Fibroblast of lung (primary cell): ENCODE measurements at regions not wholly inside any gene's neighbourhood (a gene's known extent, or its start where the extent isn't known, plus 50 kb on each side); places are given as distances from the start of the nearest gene placed in this dataset.

Source experiments
- DNase-seq, 2 donors: peaks; one replicate each; pipeline versions ENCODE4 v3.0.0 to v3.0.0-alpha.2; 2010; ENCODE audit warnings: low read depth in 2 of 2
- H2AFZ ChIP-seq: 2 replicates; pipeline ENCODE4 v1.5.1; 2012; ENCODE audit warnings: low read length, control low read depth, inconsistent platforms
- H3K27ac ChIP-seq: 2 replicates; pipeline ENCODE4 v1.5.1; 2011; ENCODE audit warnings: low read length, control low read depth; ENCODE audit not compliant: insufficient read depth
- H3K27me3 ChIP-seq: 2 replicates; pipeline ENCODE4 v1.5.1; 2011; ENCODE audit warnings: mild to moderate bottlenecking, low read length; ENCODE audit not compliant: control insufficient read depth, insufficient read depth
- H3K36me3 ChIP-seq: 2 replicates; pipeline ENCODE4 v1.5.1; 2011; ENCODE audit warnings: low read length; ENCODE audit not compliant: control insufficient read depth, insufficient read depth
- H3K4me1 ChIP-seq: 2 replicates; pipeline ENCODE4 v1.5.1; 2011; ENCODE audit warnings: low read length; ENCODE audit not compliant: control insufficient read depth, insufficient read depth; ENCODE audit errors: extremely low read depth
- H3K4me2 ChIP-seq: 2 replicates; pipeline ENCODE4 v1.5.1; 2011; ENCODE audit warnings: low read length, control low read depth; ENCODE audit not compliant: insufficient read depth; ENCODE audit errors: extremely low read depth
- H3K4me3 ChIP-seq, 4 experiments: fragments of 200-600 bp in 1 of 4; sonication (generic) in 1 of 4; replicated peaks in 1 of 4; 2 replicates each; pipeline ENCODE4 v1.5.1; 2011 to 2016; ENCODE audit warnings: low read length in 4 of 4, low read depth in 3 of 4, mild to moderate bottlenecking in 3 of 4, control low read depth in 2 of 4, inconsistent platforms in 1 of 4, mixed read lengths in 1 of 4; ENCODE audit not compliant: insufficient read depth in 1 of 4; ENCODE audit errors: control extremely low read depth in 1 of 4
- H3K79me2 ChIP-seq: 2 replicates; pipeline ENCODE4 v1.5.1; 2012; ENCODE audit warnings: mild to moderate bottlenecking, low read length, inconsistent platforms; ENCODE audit not compliant: control insufficient read depth, insufficient read depth
- H3K9ac ChIP-seq: 2 replicates; pipeline ENCODE4 v1.5.1; 2011; ENCODE audit warnings: mild to moderate bottlenecking, low read length, control low read depth; ENCODE audit not compliant: insufficient read depth
- H3K9me3 ChIP-seq: 2 replicates; pipeline ENCODE4 v1.5.1; 2012; ENCODE audit warnings: low read depth, low read length; ENCODE audit not compliant: control insufficient read depth, insufficient read depth
- H4K20me1 ChIP-seq: 2 replicates; pipeline ENCODE4 v1.5.1; 2011; ENCODE audit warnings: low read length; ENCODE audit not compliant: control insufficient read depth, insufficient read depth; ENCODE audit errors: extremely low read depth
- CTCF ChIP-seq, 2 donors: IDR thresholded peaks in 1 of 2; conservative IDR thresholded peaks in 1 of 2; 1 replicate in 1 of 2; 2 replicates in 1 of 2; pipeline ENCODE4 v1.5.1; 2011 to 2012; ENCODE audit warnings: low read length in 2 of 2, control low read depth in 1 of 2, inconsistent platforms in 1 of 2, low read depth in 1 of 2, mild to moderate bottlenecking in 1 of 2
- EZH2 ChIP-seq: IDR thresholded peaks from 2 replicates; pipeline ENCODE4 v1.5.1; 2012; ENCODE audit warnings: low read length, control low read depth, mild to moderate bottlenecking; ENCODE audit errors: missing control alignments

- Histone ChIP-seq H2AFZ (no peak overlapping the region), H3K9ac (no peak overlapping the region), H3K9me3 (no peaks in the 10 kb centered on the region), H3K27ac (no peak overlapping the region), H3K79me2 (no peaks in the 10 kb centered on the region), H4K20me1 (no peaks in the 10 kb centered on the region), H3K36me3 (no peaks in the 10 kb centered on the region), H3K27me3 (no peaks in the 10 kb centered on the region), H3K4me1 (no peaks in the 10 kb centered on the region), H3K4me2 (no peak overlapping the region), H3K4me3 (no peak overlapping the region)
- no peak for DNase-seq
- no peak for TF ChIP-seq EZH2
- TF ChIP-seq CTCF (conservative IDR thresholded peaks at IDR 0.05 in 1 of 2, IDR thresholded peaks at IDR 0.05 in 1 of 2; ENCODE audit: low read depth in 1 of 2, low read length in 2 of 2): no peak
Measured at GRCh38 chr14:98935921-98936320, 336.1 kb downstream of the BCL11B start.

GRCh38 chr14:98937021-98937420 lies 335.0 kb downstream of the BCL11B start:
- no peaks in the 10 kb centered on the region for H3K9me3 ChIP-seq
- no peaks in the 10 kb centered on the region for H3K27me3 ChIP-seq
- H3K4me1 ChIP-seq: no peaks in the 10 kb centered on the region
- no peaks in the 10 kb centered on the region for H3K79me2 ChIP-seq
- no peak for DNase-seq
- no peak overlapping the region for H3K9ac ChIP-seq
- no peaks in the 10 kb centered on the region for H4K20me1 ChIP-seq
- no peak overlapping the region for H3K4me2 ChIP-seq
- no peak overlapping the region for H2AFZ ChIP-seq
- no peak for TF ChIP-seq EZH2
- no peak for TF ChIP-seq CTCF (conservative IDR thresholded peaks at IDR 0.05 in 1 of 2, IDR thresholded peaks at IDR 0.05 in 1 of 2; ENCODE audit: low read depth in 1 of 2, low read length in 2 of 2)
- H3K4me3 ChIP-seq: no peak overlapping the region
- no peak overlapping the region for H3K27ac ChIP-seq
- no peaks in the 10 kb centered on the region for H3K36me3 ChIP-seq

- DNase-seq: no peak
- Histone ChIP-seq H3K4me3 (no peak overlapping the region), H3K4me1 (no peaks in the 10 kb centered on the region), H3K27ac (no peak overlapping the region), H3K79me2 (no peaks in the 10 kb centered on the region), H3K4me2 (no peak overlapping the region), H3K9me3 (no peaks in the 10 kb centered on the region), H3K27me3 (no peaks in the 10 kb centered on the region), H3K36me3 (no peaks in the 10 kb centered on the region), H4K20me1 (no peaks in the 10 kb centered on the region), H2AFZ (no peak overlapping the region), H3K9ac (no peak overlapping the region)
- TF ChIP-seq EZH2 (no peak), CTCF (conservative IDR thresholded peaks at IDR 0.05 in 1 of 2, IDR thresholded peaks at IDR 0.05 in 1 of 2; ENCODE audit: low read depth in 1 of 2, low read length in 2 of 2) (no peak)
Measured at GRCh38 chr14:98937712-98938505, 334.1 kb downstream of the BCL11B start.
